OCI-LY1 (cell line): ENCODE measurements at regions not wholly inside any gene's neighbourhood (a gene's known extent, or its start where the extent isn't known, plus 50 kb on each side); places are given as distances from the start of the nearest gene placed in this dataset.

Experiments used
- EZH2 ChIP-seq: fragments of 200-600 bp; sonication (generic), shearing (Covaris generic); IDR thresholded peaks from 2 replicates; pipeline ENCODE4 v1.8.0; 2017; ENCODE audit warnings: borderline replicate concordance, mixed run types, mild to moderate bottlenecking, antibody characterized with exemption, low read length, moderate library complexity, mixed read lengths
- TF ChIP-seq, protein P1 (sequence below): fragments of 200-600 bp; sonication (generic), shearing (Covaris generic); IDR thresholded peaks from 2 replicates; pipeline ENCODE4 v1.5.1; 2017; ENCODE audit warnings: mild to moderate bottlenecking, antibody characterized with exemption, low read length, moderate library complexity, mixed read lengths

DNA sequence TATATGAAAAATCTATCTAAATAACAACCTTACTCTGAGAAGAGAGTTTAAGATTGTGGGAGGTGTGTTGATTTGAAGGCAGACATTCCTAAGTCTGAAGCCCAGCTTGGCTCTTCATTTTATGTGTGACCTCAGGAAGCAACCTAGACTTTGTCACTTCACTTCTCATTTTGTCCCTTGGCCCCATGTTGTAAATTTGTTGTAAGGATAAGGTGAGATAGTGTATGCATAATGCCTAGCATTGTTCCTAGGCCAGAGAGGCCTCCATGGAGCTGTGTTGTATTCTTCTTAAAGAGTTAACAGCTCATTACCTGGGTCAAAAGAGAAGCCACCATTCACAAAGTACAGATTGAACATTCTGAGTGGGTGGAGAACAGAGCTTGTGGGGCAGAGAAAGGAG is 1084.4 kb upstream of the SLIT2 start:
- TF ChIP-seq, protein P1, sequence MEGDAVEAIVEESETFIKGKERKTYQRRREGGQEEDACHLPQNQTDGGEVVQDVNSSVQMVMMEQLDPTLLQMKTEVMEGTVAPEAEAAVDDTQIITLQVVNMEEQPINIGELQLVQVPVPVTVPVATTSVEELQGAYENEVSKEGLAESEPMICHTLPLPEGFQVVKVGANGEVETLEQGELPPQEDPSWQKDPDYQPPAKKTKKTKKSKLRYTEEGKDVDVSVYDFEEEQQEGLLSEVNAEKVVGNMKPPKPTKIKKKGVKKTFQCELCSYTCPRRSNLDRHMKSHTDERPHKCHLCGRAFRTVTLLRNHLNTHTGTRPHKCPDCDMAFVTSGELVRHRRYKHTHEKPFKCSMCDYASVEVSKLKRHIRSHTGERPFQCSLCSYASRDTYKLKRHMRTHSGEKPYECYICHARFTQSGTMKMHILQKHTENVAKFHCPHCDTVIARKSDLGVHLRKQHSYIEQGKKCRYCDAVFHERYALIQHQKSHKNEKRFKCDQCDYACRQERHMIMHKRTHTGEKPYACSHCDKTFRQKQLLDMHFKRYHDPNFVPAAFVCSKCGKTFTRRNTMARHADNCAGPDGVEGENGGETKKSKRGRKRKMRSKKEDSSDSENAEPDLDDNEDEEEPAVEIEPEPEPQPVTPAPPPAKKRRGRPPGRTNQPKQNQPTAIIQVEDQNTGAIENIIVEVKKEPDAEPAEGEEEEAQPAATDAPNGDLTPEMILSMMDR: no peak
- no peak for TF ChIP-seq EZH2
